BLaER1 treated with 17β-estradiol and CSF1 and Interleukin-3, amounts not matched to agents 10 nM and 100 nM (cell line): ENCODE measurements at regions not wholly inside any gene's neighbourhood (a gene's known extent, or its start where the extent isn't known, plus 50 kb on each side); places are given as distances from the start of the nearest gene placed in this dataset.
"Not testable (repeated sequence)": the region's sequence is repeated elsewhere in the genome, so short reads cannot be mapped to it uniquely, and the experiment has no call there.

Experiments used
- H3K27ac ChIP-seq, 11 experiments: shearing (Covaris generic); formaldehyde crosslinking; 2 replicates each; pipeline ENCODE4 v1.8.1; 2022
- H3K27me3 ChIP-seq, 11 experiments: shearing (Covaris generic); formaldehyde crosslinking; 2 replicates each; pipeline ENCODE4 v1.8.1; 2022
- H3K36me3 ChIP-seq, 11 experiments: shearing (Covaris generic); formaldehyde crosslinking; 2 replicates each; pipeline ENCODE4 v1.8.1; 2022
- H3K4me1 ChIP-seq, 10 experiments: shearing (Covaris generic); formaldehyde crosslinking; 2 replicates each; pipeline ENCODE4 v1.8.1; 2022
- H3K4me2 ChIP-seq, 11 experiments: shearing (Covaris generic); formaldehyde crosslinking; 2 replicates each; pipeline ENCODE4 v1.8.1; 2022
- H3K4me3 ChIP-seq, 10 experiments: shearing (Covaris generic); formaldehyde crosslinking; 2 replicates each; pipeline ENCODE4 v1.8.1; 2022
- H3K9ac ChIP-seq, 11 experiments: shearing (Covaris generic); formaldehyde crosslinking; 2 replicates each; pipeline ENCODE4 v1.8.1; 2022
- H3K9me3 ChIP-seq, 11 experiments: shearing (Covaris generic); formaldehyde crosslinking; replicated peaks in 1 of 11; 2 replicates each; pipeline ENCODE4 v1.8.1; 2022
- H4K20me1 ChIP-seq, 11 experiments: shearing (Covaris generic); formaldehyde crosslinking; 2 replicates each; pipeline ENCODE4 v1.8.1; 2022
- Cebpa-rat ChIP-seq, 11 experiments: shearing (Covaris generic); IDR thresholded peaks; 2 replicates each; pipeline ENCODE4 v1.8.1; 2022

GRCh38 chr11:42800041-42800440 lies 511.8 kb upstream of the API5 start:
- Histone ChIP-seq H3K36me3 (no peaks in the 10 kb centered on the region), H4K20me1 (no peaks in the 10 kb centered on the region), H3K4me1 (peaks cover 0 to 11% (median 5%) of the 10 kb centered on the region in 10 experiments; a peak in 10 of 20 replicates), H3K4me2 (no peak overlapping the region), H3K27me3 (no peaks in the 10 kb centered on the region), H3K4me3 (no peak overlapping the region), H3K27ac (no peak overlapping the region), H3K9me3 (peaks cover 0 to 25% (median 17%) of the 10 kb centered on the region in 11 experiments; a peak in 18 of 22 replicates), H3K9ac (no peak overlapping the region)
- no peak for TF ChIP-seq Cebpa-rat (IDR thresholded peaks at IDR 0.05)

- Histone ChIP-seq H3K4me2 (peak overlapping the region; percentile 15 to 52 (median 44); a peak in 20 of 22 replicates), H3K9ac (0 out of 22 replicates have a peak overlapping the region, but pooled peaks of 1 of the 11 experiments have one; percentile 2), H3K27ac (peak overlapping the region in 1 of 11 experiments; percentile 7; a peak in 1 of 22 replicates), H3K9me3 (peaks cover 0 to 21% (median 16%) of the 10 kb centered on the region in 11 experiments; a peak in 18 of 22 replicates), H4K20me1 (no peaks in the 10 kb centered on the region), H3K27me3 (no peaks in the 10 kb centered on the region), H3K36me3 (no peaks in the 10 kb centered on the region), H3K4me1 (peaks cover 0 to 11% (median 5%) of the 10 kb centered on the region in 10 experiments; a peak in 10 of 20 replicates), H3K4me3 (no peak overlapping the region; a peak in 1 of 20 replicates)
- TF ChIP-seq Cebpa-rat (IDR thresholded peaks at IDR 0.05): no peak
These were observed 509.4 kb upstream of the API5 start for GRCh38 chr11:42802201-42802899.

- H4K20me1 ChIP-seq: no peaks in the 10 kb centered on the region
- H3K9ac ChIP-seq: no peak overlapping the region
- no peaks in the 10 kb centered on the region for H3K36me3 ChIP-seq
- peaks cover 0 to 11% (median 5%) of the 10 kb centered on the region in 10 experiments; a peak in 10 of 20 replicates for H3K4me1 ChIP-seq
- no peak overlapping the region for H3K4me2 ChIP-seq
- TF ChIP-seq Cebpa-rat (IDR thresholded peaks at IDR 0.05): no peak
- H3K27me3 ChIP-seq: no peaks in the 10 kb centered on the region
- H3K27ac ChIP-seq: no peak overlapping the region
- no peak overlapping the region for H3K4me3 ChIP-seq
- peaks cover 0 to 4% (median 2%) of the 10 kb centered on the region in 11 experiments; a peak in 9 of 22 replicates for H3K9me3 ChIP-seq
These were observed 505.6 kb upstream of the API5 start for GRCh38 chr11:42806191-42806590.

GRCh38 chr11:42812361-42812760 lies 499.4 kb upstream of the API5 start:
- Histone ChIP-seq H3K4me1 (no peaks in the 10 kb centered on the region), H4K20me1 (no peaks in the 10 kb centered on the region), H3K27me3 (no peaks in the 10 kb centered on the region), H3K27ac (no peak overlapping the region), H3K4me3 (no peak overlapping the region), H3K9ac (no peak overlapping the region), H3K36me3 (no peaks in the 10 kb centered on the region), H3K9me3 (no peaks in the 10 kb centered on the region), H3K4me2 (no peak overlapping the region)
- TF ChIP-seq Cebpa-rat (IDR thresholded peaks at IDR 0.05): no peak

- Histone ChIP-seq H3K9ac (no peak overlapping the region), H3K36me3 (no peaks in the 10 kb centered on the region), H3K4me3 (no peak overlapping the region), H3K4me2 (no peak overlapping the region), H3K4me1 (no peaks in the 10 kb centered on the region), H3K27me3 (no peaks in the 10 kb centered on the region), H3K9me3 (no peaks in the 10 kb centered on the region), H3K27ac (no peak overlapping the region), H4K20me1 (no peaks in the 10 kb centered on the region)
- TF ChIP-seq Cebpa-rat (IDR thresholded peaks at IDR 0.05): no peak
These were observed 498.8 kb upstream of the API5 start for GRCh38 chr11:42812960-42813359.

GRCh38 chr11:42816471-42816870 lies 495.3 kb upstream of the API5 start:
- Histone ChIP-seq H3K4me3 (no peak overlapping the region), H3K27ac (no peak overlapping the region), H3K9ac (no peak overlapping the region), H3K4me2 (no peak overlapping the region), H3K9me3 (no peaks in the 10 kb centered on the region), H4K20me1 (no peaks in the 10 kb centered on the region), H3K27me3 (no peaks in the 10 kb centered on the region), H3K36me3 (no peaks in the 10 kb centered on the region), H3K4me1 (no peaks in the 10 kb centered on the region)
- TF ChIP-seq Cebpa-rat (IDR thresholded peaks at IDR 0.05): no peak

GRCh38 chr11:42819126-42819525 lies 492.7 kb upstream of the API5 start:
- Histone ChIP-seq H3K36me3 (no peaks in the 10 kb centered on the region), H3K9ac (no peak overlapping the region), H3K4me3 (no peak overlapping the region), H3K27ac (no peak overlapping the region), H3K4me1 (no peaks in the 10 kb centered on the region), H3K9me3 (no peaks in the 10 kb centered on the region), H3K27me3 (no peaks in the 10 kb centered on the region), H4K20me1 (no peaks in the 10 kb centered on the region; a peak in 1 of 22 replicates), H3K4me2 (no peak overlapping the region)
- no peak for TF ChIP-seq Cebpa-rat (IDR thresholded peaks at IDR 0.05)

- not testable (repeated sequence) for H3K4me1 ChIP-seq, H3K9ac ChIP-seq, H3K9me3 ChIP-seq, H3K4me2 ChIP-seq, H3K27ac ChIP-seq, H3K36me3 ChIP-seq, H4K20me1 ChIP-seq, H3K27me3 ChIP-seq, H3K4me3 ChIP-seq
These were observed 489.6 kb upstream of the API5 start for GRCh38 chr11:42822188-42822587.

- Histone ChIP-seq H3K4me2 (no peak overlapping the region), H4K20me1 (no peaks in the 10 kb centered on the region; a peak in 1 of 22 replicates), H3K27ac (no peak overlapping the region), H3K36me3 (no peaks in the 10 kb centered on the region), H3K9ac (no peak overlapping the region), H3K4me1 (peaks cover 0 to 5% (median 0%) of the 10 kb centered on the region in 10 experiments; a peak in 4 of 20 replicates), H3K4me3 (no peak overlapping the region), H3K27me3 (no peaks in the 10 kb centered on the region), H3K9me3 (no peaks in the 10 kb centered on the region)
- no peak for TF ChIP-seq Cebpa-rat (IDR thresholded peaks at IDR 0.05)
These were observed 488.2 kb upstream of the API5 start for GRCh38 chr11:42823546-42823945.

GRCh38 chr11:42824067-42824466 lies 487.7 kb upstream of the API5 start:
- no peak overlapping the region for H3K27ac ChIP-seq
- TF ChIP-seq Cebpa-rat (IDR thresholded peaks at IDR 0.05): no peak

More at GRCh38 chr11:42824067-42824466, 487.7 kb upstream of the API5 start:
- no peaks in the 10 kb centered on the region for H3K9me3 ChIP-seq
- peaks cover 0 to 9% (median 0%) of the 10 kb centered on the region in 10 experiments; a peak in 4 of 20 replicates for H3K4me1 ChIP-seq
- no peaks in the 10 kb centered on the region for H3K27me3 ChIP-seq
- no peak overlapping the region for H3K9ac ChIP-seq
- H3K4me2 ChIP-seq: no peak overlapping the region
- no peak overlapping the region for H3K4me3 ChIP-seq
- no peaks in the 10 kb centered on the region for H3K36me3 ChIP-seq
- no peaks in the 10 kb centered on the region; a peak in 1 of 22 replicates for H4K20me1 ChIP-seq
